Stomach (tissue), 8 donors: ENCODE measurements at regions not wholly inside any gene's neighbourhood (a gene's known extent, or its start where the extent isn't known, plus 50 kb on each side); places are given as distances from the start of the nearest gene placed in this dataset.

ENCODE experiments used
- DNase-seq, 2 donors: peaks; one replicate each; pipeline versions ENCODE4 v3.0.0 to v3.0.0-alpha.2; 2013 to 2019
- H3K27ac ChIP-seq, 5 donors: fragments of 200-600 bp in 4 of 5; sonication (generic) in 4 of 5; one replicate each; pipeline ENCODE4 v1.5.1; 2013 to 2019; ENCODE audit warnings: mild to moderate bottlenecking in 1 of 5, moderate library complexity in 1 of 5
- H3K27me3 ChIP-seq, 3 donors: fragments of 200-600 bp; sonication (generic); one replicate each; pipeline ENCODE4 v1.5.1; 2017 to 2019; ENCODE audit warnings: mixed run types in 1 of 3
- H3K36me3 ChIP-seq, 4 donors: fragments of 200-600 bp; sonication (generic); 1 replicate in 3 of 4; 2 replicates in 1 of 4; pipeline ENCODE4 v1.5.1; 2016 to 2019
- H3K4me1 ChIP-seq, 4 donors: fragments of 200-600 bp; sonication (generic); one replicate each; pipeline ENCODE4 v1.5.1; 2016 to 2019
- H3K4me3 ChIP-seq, 4 donors: fragments of 200-600 bp; sonication (generic) in 3 of 4; one replicate each; pipeline ENCODE4 v1.5.1; 2016 to 2019; ENCODE audit warnings: mild to moderate bottlenecking in 1 of 4
- H3K9me3 ChIP-seq, 4 donors: fragments of 200-600 bp; sonication (generic); one replicate each; pipeline ENCODE4 v1.5.1; 2016 to 2019
- CTCF ChIP-seq, 7 experiments: fragments of 450-650 bp in 4 of 7; fragments of 200-600 bp in 3 of 7; sonication (generic) in 3 of 7; IDR thresholded peaks; one replicate each; pipeline ENCODE4 v1.5.1; 2016 to 2019; ENCODE audit warnings: antibody characterized with exemption in 7 of 7, control low read depth in 2 of 7, mild to moderate bottlenecking in 1 of 7
- EP300 ChIP-seq: sonication (generic); formaldehyde crosslinking; IDR thresholded peaks from one replicate; pipeline ENCODE4 v1.6.1; 2017; ENCODE audit warnings: antibody characterized with exemption
- POLR2A ChIP-seq, 4 donors: fragments of 450-650 bp; IDR thresholded peaks; one replicate each; pipeline ENCODE4 v1.6.1; 2016; ENCODE audit warnings: antibody characterized with exemption in 4 of 4, control low read depth in 2 of 4, mild to moderate bottlenecking in 1 of 4, moderate library complexity in 1 of 4
- POLR2AphosphoS5 ChIP-seq, 3 donors: sonication (generic); formaldehyde crosslinking; IDR thresholded peaks; one replicate each; pipeline ENCODE4 v1.6.1; 2016; ENCODE audit warnings: antibody characterized with exemption in 3 of 3
- WGBS, 5 donors: extraction: QIAGEN DNeasy Blood & Tissue Kit in 3 of 5; methylation state at CpG; one replicate each; pipeline versions ENCODE4 v1.1.5 to v1.1.7; 2013 to 2018; 5-methylcytosine and 5-hydroxymethylcytosine counted together
- intact Hi-C: fragments of 100-400 bp; cut with DNase I; formaldehyde crosslinking; loops from one replicate; pipeline ENCODE4 v1.15.1; 2023; ENCODE audit warnings: low total_unique reads
- donor health status: healthy with polysubstance abuse.
- donor health status: Bipolar disorder and iron deficiency.
- donor health status: healthy.

GRCh38 chr6:16922282-16922681 is 161.0 kb upstream of the ATXN1 start:
- Histone ChIP-seq H3K4me1 (no peaks in the 10 kb centered on the region), H3K27me3 (no peaks in the 10 kb centered on the region), H3K4me3 (no peak overlapping the region), H3K36me3 (no peaks in the 10 kb centered on the region), H3K27ac (no peak overlapping the region), H3K9me3 (no peaks in the 10 kb centered on the region)
- TF ChIP-seq CTCF (IDR thresholded peaks at IDR 0.05) (no peak), POLR2A (IDR thresholded peaks at IDR 0.05) (no peak), EP300 (no peak)
- WGBS, 5 donors, result 66 to 80% (median 70%) methylated on average over 5 of the region's 5 CpGs
- intact Hi-C loops, result no loop called here
- no peak for DNase-seq

- Histone ChIP-seq H3K4me1 (no peaks in the 10 kb centered on the region), H3K27ac (no peak overlapping the region), H3K4me3 (no peak overlapping the region), H3K9me3 (no peaks in the 10 kb centered on the region), H3K27me3 (no peaks in the 10 kb centered on the region), H3K36me3 (no peaks in the 10 kb centered on the region)
- no peak for DNase-seq
- TF ChIP-seq POLR2A (IDR thresholded peaks at IDR 0.05) (no peak), CTCF (IDR thresholded peaks at IDR 0.05) (no peak), EP300 (no peak), POLR2AphosphoS5 (IDR thresholded peaks at IDR 0.05) (no peak)
- intact Hi-C loops, result no loop called here
- 77 to 97% (median 79%) methylated on average over 6 of the region's 6 CpGs for WGBS, 5 donors
These were observed 160.3 kb upstream of the ATXN1 start for GRCh38 chr6:16921399-16922110.

GRCh38 chr6:16918586-16918985 is 157.3 kb upstream of the ATXN1 start:
- intact Hi-C loops, result no loop called here
- WGBS, 5 donors, result 59 to 68% (median 61%) methylated on average over 10 of the region's 10 CpGs
- H3K4me1 ChIP-seq, result no peaks in the 10 kb centered on the region
- H3K9me3 ChIP-seq, result peaks cover 0 to 9% (median 5%) of the 10 kb centered on the region in 4 donors
- H3K27ac ChIP-seq, result no peak overlapping the region
- no peaks in the 10 kb centered on the region for H3K36me3 ChIP-seq
- H3K4me3 ChIP-seq, result no peak overlapping the region
- DNase-seq, result peak in 1 of 2 donors; percentile 9
- H3K27me3 ChIP-seq, result no peaks in the 10 kb centered on the region
- TF ChIP-seq POLR2A (IDR thresholded peaks at IDR 0.05), result no peak
- TF ChIP-seq POLR2AphosphoS5 (IDR thresholded peaks at IDR 0.05), result no peak
- TF ChIP-seq EP300, result no peak
- no peak for TF ChIP-seq CTCF (IDR thresholded peaks at IDR 0.05)

GRCh38 chr6:16914184-16914583 is 152.9 kb upstream of the ATXN1 start:
- H3K27me3 ChIP-seq, result no peaks in the 10 kb centered on the region
- intact Hi-C loops, result no loop called here
- H3K27ac ChIP-seq, result no peak overlapping the region
- no peak overlapping the region for H3K4me3 ChIP-seq
- 75 to 81% (median 77%) methylated on average over 3 of the region's 3 CpGs for WGBS, 5 donors
- TF ChIP-seq EP300 (no peak), CTCF (IDR thresholded peaks at IDR 0.05) (no peak), POLR2AphosphoS5 (IDR thresholded peaks at IDR 0.05) (no peak), POLR2A (IDR thresholded peaks at IDR 0.05) (no peak)
- peaks cover 0 to 20% (median 11%) of the 10 kb centered on the region in 4 donors for H3K9me3 ChIP-seq
- no peaks in the 10 kb centered on the region for H3K36me3 ChIP-seq
- DNase-seq, result no peak
- H3K4me1 ChIP-seq, result no peaks in the 10 kb centered on the region
